Neural progenitor cell (in vitro differentiated cells): ENCODE measurements at regions not wholly inside any gene's neighbourhood (a gene's known extent, or its start where the extent isn't known, plus 50 kb on each side); places are given as distances from the start of the nearest gene placed in this dataset.

Experiments used
- DNase-seq: peaks from one replicate; pipeline ENCODE4 v3.0.0-alpha.2; 2016; ENCODE audit warnings: low spot score
- H2AFZ ChIP-seq: fragments of 200-600 bp; sonication (generic); replicated peaks from 2 replicates; pipeline ENCODE4 v1.6.1; 2016; ENCODE audit warnings: antibody characterized with exemption
- H3F3A ChIP-seq: fragments of 200-600 bp; sonication (generic); 2 replicates; pipeline ENCODE4 v1.6.1; 2016; ENCODE audit warnings: antibody characterized with exemption, low read depth
- H3K27ac ChIP-seq: fragments of 200-600 bp; sonication (generic); 2 replicates; pipeline ENCODE4 v1.5.1; 2016; ENCODE audit warnings: mild to moderate bottlenecking
- H3K27me3 ChIP-seq: fragments of 200-600 bp; sonication (generic); 2 replicates; pipeline ENCODE4 v1.6.1; 2016; ENCODE audit warnings: mild to moderate bottlenecking, moderate library complexity
- H3K36me3 ChIP-seq: fragments of 200-600 bp; sonication (generic); 2 replicates; pipeline ENCODE4 v1.5.1; 2016
- H3K4me1 ChIP-seq: fragments of 200-600 bp; sonication (generic); 2 replicates; pipeline ENCODE4 v1.6.1; 2016; ENCODE audit warnings: mixed run types
- H3K4me2 ChIP-seq: fragments of 200-600 bp; sonication (generic); 2 replicates; pipeline ENCODE4 v1.6.1; 2016
- H3K4me3 ChIP-seq: fragments of 200-600 bp; sonication (generic); 2 replicates; pipeline ENCODE4 v1.5.1; 2016
- H3K79me2 ChIP-seq: fragments of 200-600 bp; sonication (generic); 2 replicates; pipeline ENCODE4 v1.6.1; 2016; ENCODE audit warnings: low read depth
- H3K9ac ChIP-seq: fragments of 200-600 bp; sonication (generic); 2 replicates; pipeline ENCODE4 v1.6.1; 2016
- H3K9me3 ChIP-seq: fragments of 200-600 bp; sonication (generic); 2 replicates; pipeline ENCODE4 v1.5.1; 2016; ENCODE audit warnings: low read depth
- H4K20me1 ChIP-seq: fragments of 200-600 bp; sonication (generic); 2 replicates; pipeline ENCODE4 v1.6.1; 2016; ENCODE audit warnings: low read depth
- H3K27ac Mint-ChIP-seq: 3 replicates; pipeline ENCODE4 v1.8.0; 2021; ENCODE audit warnings: mixed read lengths
- H3K27me3 Mint-ChIP-seq: 2 replicates; pipeline ENCODE4 v1.8.0; 2022; ENCODE audit warnings: low read depth, mild to moderate bottlenecking, inconsistent platforms, moderate library complexity, mixed read lengths; ENCODE audit not compliant: insufficient read depth
- H3K36me3 Mint-ChIP-seq: 3 replicates; pipeline ENCODE4 v1.8.0; 2021; ENCODE audit warnings: mixed read lengths
- H3K4me1 Mint-ChIP-seq: 3 replicates; pipeline ENCODE4 v1.8.0; 2021; ENCODE audit warnings: mixed read lengths
- H3K4me3 Mint-ChIP-seq: 3 replicates; pipeline ENCODE4 v1.8.0; 2021; ENCODE audit warnings: mild to moderate bottlenecking, moderate library complexity, mixed read lengths
- H3K9me3 Mint-ChIP-seq: 3 replicates; pipeline ENCODE4 v1.8.0; 2020; ENCODE audit warnings: mixed read lengths
- EZH2 ChIP-seq: fragments of 200-600 bp; sonication (generic); IDR thresholded peaks from 2 replicates; pipeline ENCODE4 v1.6.1; 2017; ENCODE audit warnings: antibody characterized with exemption, mild to moderate bottlenecking, moderate library complexity
- EZH2phosphoT487 ChIP-seq: fragments of 200-600 bp; sonication (generic); IDR thresholded peaks from 2 replicates; pipeline ENCODE4 v1.6.1; 2017; ENCODE audit warnings: antibody characterized with exemption
- TF ChIP-seq, protein P1 (sequence below): fragments of 200-600 bp; sonication (generic); IDR thresholded peaks from 2 replicates; pipeline ENCODE4 v1.5.1; 2017; ENCODE audit warnings: antibody characterized with exemption, mild to moderate bottlenecking

GRCh38 chr2:182625814-182626213, 90.2 kb upstream of the DNAJC10 start:
- TF ChIP-seq, protein P1, sequence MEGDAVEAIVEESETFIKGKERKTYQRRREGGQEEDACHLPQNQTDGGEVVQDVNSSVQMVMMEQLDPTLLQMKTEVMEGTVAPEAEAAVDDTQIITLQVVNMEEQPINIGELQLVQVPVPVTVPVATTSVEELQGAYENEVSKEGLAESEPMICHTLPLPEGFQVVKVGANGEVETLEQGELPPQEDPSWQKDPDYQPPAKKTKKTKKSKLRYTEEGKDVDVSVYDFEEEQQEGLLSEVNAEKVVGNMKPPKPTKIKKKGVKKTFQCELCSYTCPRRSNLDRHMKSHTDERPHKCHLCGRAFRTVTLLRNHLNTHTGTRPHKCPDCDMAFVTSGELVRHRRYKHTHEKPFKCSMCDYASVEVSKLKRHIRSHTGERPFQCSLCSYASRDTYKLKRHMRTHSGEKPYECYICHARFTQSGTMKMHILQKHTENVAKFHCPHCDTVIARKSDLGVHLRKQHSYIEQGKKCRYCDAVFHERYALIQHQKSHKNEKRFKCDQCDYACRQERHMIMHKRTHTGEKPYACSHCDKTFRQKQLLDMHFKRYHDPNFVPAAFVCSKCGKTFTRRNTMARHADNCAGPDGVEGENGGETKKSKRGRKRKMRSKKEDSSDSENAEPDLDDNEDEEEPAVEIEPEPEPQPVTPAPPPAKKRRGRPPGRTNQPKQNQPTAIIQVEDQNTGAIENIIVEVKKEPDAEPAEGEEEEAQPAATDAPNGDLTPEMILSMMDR = no peak
- no peak for TF ChIP-seq EZH2
- Histone ChIP-seq H2AFZ (no peak overlapping the region), H3K36me3 (no peaks in the 10 kb centered on the region), H3K79me2 (no peaks in the 10 kb centered on the region), H3K9me3 (no peaks in the 10 kb centered on the region), H3K27ac (no peak overlapping the region), H3K9ac (no peak overlapping the region), H4K20me1 (no peaks in the 10 kb centered on the region), H3K4me1 (peaks cover 22% of the 10 kb centered on the region), H3F3A (peaks cover 19% of the 10 kb centered on the region), H3K27me3 (no peaks in the 10 kb centered on the region), H3K4me3 (no peak overlapping the region), H3K4me2 (no peak overlapping the region)
- Mint-ChIP-seq H3K4me3 (no peak overlapping the region), H3K27ac (no peak overlapping the region), H3K9me3 (no peaks in the 10 kb centered on the region), H3K27me3 (peaks cover 3% of the 10 kb centered on the region), H3K36me3 (no peaks in the 10 kb centered on the region), H3K4me1 (peaks cover 15% of the 10 kb centered on the region)
- DNase-seq = no peak

- no peak overlapping the region for H3K4me3 ChIP-seq
- H3K4me1 ChIP-seq = peaks cover 24% of the 10 kb centered on the region
- H3K9me3 ChIP-seq = no peaks in the 10 kb centered on the region
- no peaks in the 10 kb centered on the region for H3K9me3 Mint-ChIP-seq
- H3K27ac ChIP-seq = no peak overlapping the region
- H3K4me2 ChIP-seq = no peak overlapping the region
- H3K9ac ChIP-seq = no peak overlapping the region
- no peak overlapping the region for H3K4me3 Mint-ChIP-seq
- no peaks in the 10 kb centered on the region for H3K36me3 ChIP-seq
- no peaks in the 10 kb centered on the region for H3K36me3 Mint-ChIP-seq
- H2AFZ ChIP-seq = peak overlapping the region; percentile 32
- H3F3A ChIP-seq = peaks cover 25% of the 10 kb centered on the region
- H3K27me3 Mint-ChIP-seq = peaks cover 3% of the 10 kb centered on the region
- no peaks in the 10 kb centered on the region for H3K27me3 ChIP-seq
- H3K79me2 ChIP-seq = no peaks in the 10 kb centered on the region
- TF ChIP-seq EZH2 = no peak
- H3K4me1 Mint-ChIP-seq = peaks cover 28% of the 10 kb centered on the region
- H3K27ac Mint-ChIP-seq = no peak overlapping the region
- no peak for DNase-seq
- H4K20me1 ChIP-seq = no peaks in the 10 kb centered on the region
These were observed 87.1 kb upstream of the DNAJC10 start for GRCh38 chr2:182628916-182629315.

GRCh38 chr2:182630207-182630606, 85.8 kb upstream of the DNAJC10 start:
- Histone ChIP-seq H3F3A (peaks cover 25% of the 10 kb centered on the region), H3K9ac (no peak overlapping the region), H3K27me3 (no peaks in the 10 kb centered on the region), H3K4me3 (no peak overlapping the region), H3K9me3 (no peaks in the 10 kb centered on the region), H2AFZ (no peak overlapping the region), H4K20me1 (no peaks in the 10 kb centered on the region), H3K4me1 (peaks cover 33% of the 10 kb centered on the region), H3K36me3 (no peaks in the 10 kb centered on the region), H3K79me2 (no peaks in the 10 kb centered on the region), H3K4me2 (no peak overlapping the region), H3K27ac (no peak overlapping the region)
- H3K27me3 Mint-ChIP-seq = no peaks in the 10 kb centered on the region
- no peaks in the 10 kb centered on the region for H3K9me3 Mint-ChIP-seq
- peaks cover 40% of the 10 kb centered on the region for H3K4me1 Mint-ChIP-seq
- no peak for DNase-seq
- TF ChIP-seq, protein P1 = no peak
- no peak overlapping the region for H3K27ac Mint-ChIP-seq
- no peak overlapping the region for H3K4me3 Mint-ChIP-seq
- H3K36me3 Mint-ChIP-seq = no peaks in the 10 kb centered on the region

- peaks cover 26% of the 10 kb centered on the region for H3K4me1 ChIP-seq
- H3K27me3 Mint-ChIP-seq = no peaks in the 10 kb centered on the region
- no peaks in the 10 kb centered on the region for H3K79me2 ChIP-seq
- no peak overlapping the region for H3K27ac Mint-ChIP-seq
- no peaks in the 10 kb centered on the region for H3K36me3 ChIP-seq
- H3K27ac ChIP-seq = no peak overlapping the region
- peaks cover 17% of the 10 kb centered on the region for H3F3A ChIP-seq
- no peaks in the 10 kb centered on the region for H3K9me3 Mint-ChIP-seq
- H4K20me1 ChIP-seq = no peaks in the 10 kb centered on the region
- no peak overlapping the region for H2AFZ ChIP-seq
- H3K4me3 Mint-ChIP-seq = no peak overlapping the region
- H3K4me3 ChIP-seq = no peak overlapping the region
- H3K36me3 Mint-ChIP-seq = no peaks in the 10 kb centered on the region
- H3K9me3 ChIP-seq = no peaks in the 10 kb centered on the region
- peak; percentile 42 for DNase-seq
- no peaks in the 10 kb centered on the region for H3K27me3 ChIP-seq
- H3K9ac ChIP-seq = no peak overlapping the region
- H3K4me2 ChIP-seq = no peak overlapping the region
- peaks cover 39% of the 10 kb centered on the region for H3K4me1 Mint-ChIP-seq
- TF ChIP-seq EZH2 (no peak), EZH2phosphoT487 (no peak)
- TF ChIP-seq, protein P1 = no peak
These were observed 84.8 kb upstream of the DNAJC10 start for GRCh38 chr2:182631299-182631698.
